ENCODE measurements at regions not wholly inside any gene's neighbourhood (a gene's known extent, or its start where the extent isn't known, plus 50 kb on each side); places are given as distances from the start of the nearest gene placed in this dataset.

GRCh38 chr1:23639460-23640095 is 52.0 kb upstream of the RPL11 start:
- H3K4me1 ChIP-seq (ENCODE audit: insufficient read depth, low read length): peaks cover 11% of the 10 kb centered on the region
- H3K9me3 ChIP-seq (ENCODE audit: low read depth, low read length): no peaks in the 10 kb centered on the region
- no peak overlapping the region for H3K4me3 ChIP-seq (ENCODE audit: low read length)
- no peaks in the 10 kb centered on the region for H3K27me3 ChIP-seq (ENCODE audit: insufficient read depth, low read length)

DNA sequence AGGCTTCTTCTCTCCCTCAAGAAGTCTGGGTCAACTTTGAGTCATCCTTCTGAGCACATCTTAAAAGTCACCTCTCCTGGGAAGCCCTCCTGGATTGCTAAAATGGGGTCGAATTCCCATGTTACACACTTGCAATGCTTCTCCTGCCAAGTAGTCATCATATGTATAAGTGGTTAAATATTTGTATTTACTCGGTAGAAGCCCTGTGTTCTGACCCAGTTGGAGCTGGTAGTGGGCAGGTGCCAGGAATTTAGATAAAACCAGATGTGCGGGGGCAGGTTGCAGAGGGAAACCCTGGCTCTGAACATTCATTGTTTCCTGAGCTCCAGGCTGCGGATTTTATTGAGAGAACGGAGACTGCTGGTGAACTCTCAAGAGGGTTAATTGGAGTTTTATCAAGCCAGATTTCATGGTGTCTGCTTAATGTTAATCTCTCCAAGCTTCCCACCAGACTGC is 52.8 kb upstream of the RPL11 start:
- Histone ChIP-seq H3K4me1 (ENCODE audit: insufficient read depth, low read length) (peaks cover 16% of the 10 kb centered on the region), H3K4me3 (ENCODE audit: low read length) (no peak overlapping the region), H3K9me3 (ENCODE audit: low read depth, low read length) (no peaks in the 10 kb centered on the region), H3K27me3 (ENCODE audit: insufficient read depth, low read length) (no peaks in the 10 kb centered on the region)

DNA sequence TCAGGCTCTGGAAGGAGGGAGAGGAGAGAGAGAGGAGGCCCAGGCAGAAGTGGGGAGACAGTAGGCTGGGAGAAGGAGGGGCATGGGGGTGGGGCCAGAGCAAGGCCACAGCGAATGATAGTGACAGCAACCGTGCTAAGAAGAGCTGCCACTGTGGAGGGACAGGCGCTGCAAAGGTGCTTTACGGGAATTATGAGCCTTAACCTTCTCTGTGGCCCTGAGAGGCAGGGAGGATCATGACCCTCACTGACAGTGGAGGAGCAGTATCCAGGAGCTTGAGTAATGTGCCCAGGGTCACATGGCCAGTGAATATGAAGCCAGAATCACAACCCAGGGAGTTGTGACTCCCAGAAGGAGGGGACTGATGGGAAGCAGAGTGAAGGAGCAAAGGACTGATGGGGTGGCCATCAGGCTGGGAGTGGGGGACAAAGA is 53.4 kb upstream of the RPL11 start:
- H3K4me1 ChIP-seq (ENCODE audit: insufficient read depth, low read length): peaks cover 16% of the 10 kb centered on the region
- H3K27me3 ChIP-seq (ENCODE audit: insufficient read depth, low read length): no peaks in the 10 kb centered on the region
- no peaks in the 10 kb centered on the region for H3K9me3 ChIP-seq (ENCODE audit: low read depth, low read length)
- no peak overlapping the region for H3K4me3 ChIP-seq (ENCODE audit: low read length)

DNA sequence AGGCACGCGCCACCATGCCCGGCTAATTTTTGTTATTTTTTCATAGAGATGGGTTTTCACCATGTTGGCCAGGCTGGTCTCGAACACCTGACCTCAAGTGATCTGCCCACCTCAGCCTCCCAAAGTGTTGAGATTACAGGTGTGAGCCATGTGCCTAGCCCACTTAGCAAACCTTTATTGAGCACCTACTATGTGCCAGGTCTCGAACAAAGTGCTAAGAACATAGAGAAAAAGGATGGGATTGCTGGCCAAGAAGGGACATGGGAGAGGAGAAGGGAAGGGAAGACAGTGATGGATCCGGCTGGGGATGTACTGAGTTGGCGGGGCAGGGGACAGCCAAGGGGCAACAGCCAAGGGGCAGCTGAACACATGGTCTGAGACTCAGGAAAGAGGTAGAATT is 55.6 kb upstream of the RPL11 start:
- H3K4me3 ChIP-seq (ENCODE audit: low read length): no peak overlapping the region
- no peaks in the 10 kb centered on the region for H3K9me3 ChIP-seq (ENCODE audit: low read depth, low read length)
- no peaks in the 10 kb centered on the region for H3K27me3 ChIP-seq (ENCODE audit: insufficient read depth, low read length)
- peaks cover 16% of the 10 kb centered on the region for H3K4me1 ChIP-seq (ENCODE audit: insufficient read depth, low read length)

GRCh38 chr1:23634840-23635651 is 56.6 kb upstream of the RPL11 start:
- Histone ChIP-seq H3K4me1 (ENCODE audit: insufficient read depth, low read length) (peaks cover 16% of the 10 kb centered on the region), H3K9me3 (ENCODE audit: low read depth, low read length) (no peaks in the 10 kb centered on the region), H3K27me3 (ENCODE audit: insufficient read depth, low read length) (no peaks in the 10 kb centered on the region), H3K4me3 (ENCODE audit: low read length) (peak overlapping the region; percentile 14)

- H3K4me3 ChIP-seq (ENCODE audit: low read length): no peak overlapping the region
- no peaks in the 10 kb centered on the region for H3K9me3 ChIP-seq (ENCODE audit: low read depth, low read length)
These were observed 57.1 kb upstream of the RPL11 start for GRCh38 chr1:23634518-23634839.

DNA sequence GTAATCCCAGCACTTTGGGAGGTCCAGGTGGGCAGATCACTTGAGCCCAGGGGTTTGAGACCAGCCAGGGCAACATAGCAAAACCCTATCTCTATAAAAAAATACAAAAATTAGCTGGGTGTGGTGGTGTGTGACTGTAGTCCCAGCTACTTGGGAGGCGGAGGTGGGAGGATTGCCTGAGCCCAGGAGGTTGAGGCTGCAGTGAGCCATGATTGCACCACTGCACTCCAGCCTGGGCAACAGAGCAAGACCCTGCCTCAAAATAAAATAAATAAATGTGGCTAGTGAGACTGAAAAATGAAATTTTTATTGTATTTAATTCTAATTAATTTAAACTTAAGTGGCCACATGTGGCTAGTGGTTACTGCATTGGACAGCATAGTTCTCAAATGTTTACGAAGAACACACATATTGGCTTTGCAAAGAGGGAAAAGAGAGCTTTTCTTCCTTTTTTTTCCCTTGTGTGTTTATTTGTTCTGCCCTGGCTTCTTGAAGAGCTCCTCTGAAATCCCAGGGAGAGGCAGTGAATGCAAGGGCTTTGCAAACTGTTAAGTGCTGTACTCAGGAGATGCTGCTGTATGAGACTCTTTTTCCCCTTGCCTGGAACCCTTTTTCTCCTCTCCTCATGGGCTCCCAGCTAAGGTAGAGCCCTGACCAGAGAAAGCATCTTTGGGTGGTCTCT is 59.0 kb upstream of the RPL11 start:
- H3K4me3 ChIP-seq (ENCODE audit: low read length): no peak overlapping the region
- peaks cover 19% of the 10 kb centered on the region for H3K4me1 ChIP-seq (ENCODE audit: insufficient read depth, low read length)
- H3K9me3 ChIP-seq (ENCODE audit: low read depth, low read length): no peaks in the 10 kb centered on the region
- H3K27me3 ChIP-seq (ENCODE audit: insufficient read depth, low read length): no peaks in the 10 kb centered on the region

More at GRCh38 chr1:23634518-23634839, 57.1 kb upstream of the RPL11 start:
- H3K27me3 ChIP-seq (ENCODE audit: insufficient read depth, low read length): no peaks in the 10 kb centered on the region
- peaks cover 16% of the 10 kb centered on the region for H3K4me1 ChIP-seq (ENCODE audit: insufficient read depth, low read length)

- Histone ChIP-seq H3K27me3 (ENCODE audit: insufficient read depth, low read length) (no peaks in the 10 kb centered on the region), H3K9me3 (ENCODE audit: low read depth, low read length) (no peaks in the 10 kb centered on the region), H3K4me1 (ENCODE audit: insufficient read depth, low read length) (peaks cover 32% of the 10 kb centered on the region), H3K4me3 (ENCODE audit: low read length) (no peak overlapping the region)
These were observed 61.8 kb upstream of the RPL11 start for GRCh38 chr1:23629708-23630290.

- Histone ChIP-seq H3K9me3 (ENCODE audit: low read depth, low read length) (no peaks in the 10 kb centered on the region), H3K27me3 (ENCODE audit: insufficient read depth, low read length) (no peaks in the 10 kb centered on the region), H3K4me3 (ENCODE audit: low read length) (no peak overlapping the region), H3K4me1 (ENCODE audit: insufficient read depth, low read length) (peaks cover 33% of the 10 kb centered on the region)
These were observed 62.6 kb upstream of the RPL11 start for GRCh38 chr1:23628951-23629387.

DNA sequence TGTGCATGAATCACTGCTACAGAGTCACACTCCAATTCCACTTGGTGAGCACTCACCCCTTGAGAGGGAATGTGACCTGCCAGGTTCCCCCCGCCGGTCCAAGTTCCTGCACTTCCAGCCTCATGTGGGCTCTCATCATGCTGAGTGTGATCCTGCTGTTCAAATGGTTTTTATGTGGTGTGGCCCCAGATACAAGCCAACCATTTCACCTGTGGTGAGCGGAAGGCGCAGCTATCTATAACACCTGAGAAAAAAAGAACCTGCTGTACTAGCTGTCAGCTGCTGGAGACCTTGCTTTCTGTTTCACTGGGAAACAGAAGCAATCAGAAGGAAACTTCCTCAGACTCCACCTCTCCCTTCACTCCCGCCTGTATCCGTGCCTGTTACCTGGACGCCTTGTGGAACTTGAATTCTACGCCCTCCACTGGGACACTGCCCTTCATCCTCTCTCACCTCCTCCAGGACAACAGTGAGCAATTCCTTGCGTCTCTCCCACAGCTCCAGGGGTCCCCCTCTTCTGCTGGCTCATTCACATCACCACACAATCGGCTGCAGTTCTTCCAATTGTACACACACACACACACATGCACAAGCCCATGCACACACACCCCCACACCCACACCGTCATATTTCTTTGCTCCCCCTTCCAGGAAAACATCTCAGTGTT is 64.4 kb upstream of the RPL11 start:
- no peaks in the 10 kb centered on the region for H3K27me3 ChIP-seq (ENCODE audit: insufficient read depth, low read length)
- H3K4me3 ChIP-seq (ENCODE audit: low read length): peak overlapping the region; percentile 24
- peaks cover 37% of the 10 kb centered on the region for H3K4me1 ChIP-seq (ENCODE audit: insufficient read depth, low read length)
- H3K9me3 ChIP-seq (ENCODE audit: low read depth, low read length): no peaks in the 10 kb centered on the region

- H3K4me3 ChIP-seq (ENCODE audit: low read length): no peak overlapping the region
- no peaks in the 10 kb centered on the region for H3K27me3 ChIP-seq (ENCODE audit: insufficient read depth, low read length)
- H3K9me3 ChIP-seq (ENCODE audit: low read depth, low read length): no peaks in the 10 kb centered on the region
- H3K4me1 ChIP-seq (ENCODE audit: insufficient read depth, low read length): peaks cover 44% of the 10 kb centered on the region
These were observed 65.6 kb upstream of the RPL11 start for GRCh38 chr1:23625929-23626535.

DNA sequence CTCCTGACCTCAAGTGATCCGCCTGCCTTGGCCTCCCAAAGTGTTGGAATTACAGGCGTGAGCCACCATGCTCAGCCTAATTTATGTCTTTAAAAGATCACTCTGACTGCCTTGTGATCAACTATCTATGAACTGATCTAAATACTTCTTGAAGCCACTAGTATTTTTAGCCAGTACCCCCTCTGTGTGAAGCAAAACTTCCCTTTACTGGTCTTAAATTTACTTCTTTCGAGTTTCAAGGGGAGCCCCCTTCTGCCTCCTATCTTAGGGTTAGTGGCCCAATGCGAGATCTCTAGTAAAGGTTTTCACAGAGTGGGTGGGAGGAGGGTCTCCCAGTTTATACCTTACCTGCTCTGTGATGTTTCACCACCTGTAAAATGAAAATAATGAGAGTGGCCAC is 66.1 kb upstream of the RPL11 start:
- Histone ChIP-seq H3K4me1 (ENCODE audit: insufficient read depth, low read length) (peaks cover 50% of the 10 kb centered on the region), H3K9me3 (ENCODE audit: low read depth, low read length) (no peaks in the 10 kb centered on the region), H3K27me3 (ENCODE audit: insufficient read depth, low read length) (peaks cover 4% of the 10 kb centered on the region), H3K4me3 (ENCODE audit: low read length) (no peak overlapping the region)

- Histone ChIP-seq H3K27me3 (ENCODE audit: insufficient read depth, low read length) (peaks cover 12% of the 10 kb centered on the region), H3K9me3 (ENCODE audit: low read depth, low read length) (no peaks in the 10 kb centered on the region), H3K4me3 (ENCODE audit: low read length) (no peak overlapping the region), H3K4me1 (ENCODE audit: insufficient read depth, low read length) (peaks cover 59% of the 10 kb centered on the region)
These were observed 65.1 kb upstream of the ID3 start for GRCh38 chr1:23624440-23624839.

DNA sequence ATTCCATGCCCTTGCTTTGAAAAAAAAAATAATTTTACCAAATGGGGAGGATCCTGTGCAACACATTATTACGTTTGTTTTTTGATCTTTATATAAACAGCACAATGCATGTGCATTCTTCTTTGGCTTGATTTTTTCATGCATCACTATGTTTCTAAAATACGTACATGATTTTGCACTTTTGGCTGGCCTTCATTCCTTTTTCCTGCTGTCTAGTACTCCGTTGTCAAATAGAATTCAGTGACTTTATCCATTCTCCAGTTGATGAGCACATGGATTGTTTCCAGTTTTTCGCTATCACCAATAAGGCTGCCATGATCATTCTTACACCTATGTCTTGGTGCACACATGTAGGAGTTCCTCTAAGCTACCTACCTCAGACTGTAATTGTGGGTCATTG is 63.0 kb upstream of the ID3 start:
- peaks cover 65% of the 10 kb centered on the region for H3K4me1 ChIP-seq (ENCODE audit: insufficient read depth, low read length)
- H3K9me3 ChIP-seq (ENCODE audit: low read depth, low read length): no peaks in the 10 kb centered on the region
- no peak overlapping the region for H3K4me3 ChIP-seq (ENCODE audit: low read length)
- H3K27me3 ChIP-seq (ENCODE audit: insufficient read depth, low read length): peaks cover 23% of the 10 kb centered on the region

Measured in mononuclear cell (primary cell).